SK-N-SH (cell line): ENCODE measurements at regions not wholly inside any gene's neighbourhood (a gene's known extent, or its start where the extent isn't known, plus 50 kb on each side); places are given as distances from the start of the nearest gene placed in this dataset.

ENCODE experiments used
- CTCF ChIA-PET: fragments of 300-600, 350-600 bp; formaldehyde crosslinking; extraction: SDS; loops from one replicate; lab custom pipeline; 2021; lab: Yijun Ruan, JAX
- POLR2A ChIA-PET: fragments of 350-600 bp; sonication (Branson Sonifier 250); formaldehyde crosslinking; extraction: SDS; loops from one replicate; lab custom pipeline; 2020; ENCODE audit warnings: antibody characterized with exemption, inconsistent platforms; lab: Yijun Ruan, JAX
- DNase-seq: peaks from one replicate; pipeline ENCODE4 v3.0.0; 2012
- H2AFZ ChIP-seq: fragments of 200-600 bp; sonication (generic); 2 replicates; pipeline ENCODE4 v1.8.1; 2016; ENCODE audit warnings: antibody characterized with exemption, mild to moderate bottlenecking, low read depth
- H3F3A ChIP-seq: fragments of 200-600 bp; sonication (generic); replicated peaks from 2 replicates; pipeline ENCODE3; 2016; ENCODE audit warnings: antibody characterized with exemption, mild to moderate bottlenecking; ENCODE audit not compliant: insufficient read depth
- H3K27ac ChIP-seq, 2 experiments: fragments of 200-500 bp in 1 of 2; fragments of 200-600 bp in 1 of 2; sonication (Bioruptor generic) in 1 of 2; sonication (generic), shearing (Covaris generic) in 1 of 2; 2 replicates each; pipeline versions ENCODE4 v1.5.1 to v1.6.1; 2014 to 2016; ENCODE audit warnings: low read depth in 2 of 2, inconsistent platforms in 1 of 2, low read length in 1 of 2, mild to moderate bottlenecking in 1 of 2, mixed read lengths in 1 of 2
- H3K27me3 ChIP-seq: fragments of 200-600 bp; sonication (generic), shearing (Covaris generic); 2 replicates; pipeline ENCODE4 v1.6.1; 2016; ENCODE audit warnings: mixed run types; ENCODE audit not compliant: insufficient read depth
- H3K36me3 ChIP-seq, 2 experiments: fragments of 200-500 bp in 1 of 2; fragments of 200-600 bp in 1 of 2; sonication (Bioruptor generic) in 1 of 2; sonication (generic) in 1 of 2; replicated peaks in 1 of 2; 2 replicates each; pipeline versions ENCODE3 to v1.5.1; 2014 to 2016; ENCODE audit warnings: low read length in 1 of 2, mild to moderate bottlenecking in 1 of 2; ENCODE audit not compliant: insufficient read depth in 2 of 2, control insufficient read depth in 1 of 2
- H3K4me1 ChIP-seq, 2 experiments: fragments of 200-500 bp in 1 of 2; fragments of 200-600 bp in 1 of 2; sonication (Bioruptor generic) in 1 of 2; sonication (generic), shearing (Covaris generic) in 1 of 2; 2 replicates each; pipeline versions ENCODE4 v1.5.1 to v1.6.1; 2014 to 2016; ENCODE audit warnings: low read depth in 1 of 2, low read length in 1 of 2, mixed run types in 1 of 2; ENCODE audit not compliant: insufficient read depth in 2 of 2, control insufficient read depth in 1 of 2
- H3K4me2 ChIP-seq: fragments of 200-600 bp; sonication (generic), shearing (Covaris generic); 2 replicates; pipeline ENCODE4 v1.6.1; 2017; ENCODE audit warnings: mixed run types
- H3K4me3 ChIP-seq, 2 experiments: fragments of 200-500 bp in 1 of 2; fragments of 200-600 bp in 1 of 2; sonication (Bioruptor generic) in 1 of 2; sonication (generic), shearing (Covaris generic) in 1 of 2; 2 replicates each; pipeline versions ENCODE4 v1.5.1 to v1.8.1; 2014 to 2016; ENCODE audit warnings: low read depth in 2 of 2, inconsistent platforms in 1 of 2, low read length in 1 of 2, mild to moderate bottlenecking in 1 of 2, mixed read lengths in 1 of 2, moderate library complexity in 1 of 2
- H3K79me2 ChIP-seq: fragments of 200-600 bp; sonication (generic); 2 replicates; pipeline ENCODE4 v1.8.1; 2017; ENCODE audit warnings: mild to moderate bottlenecking; ENCODE audit not compliant: insufficient read depth
- H3K9ac ChIP-seq: fragments of 200-600 bp; sonication (generic); 2 replicates; pipeline ENCODE4 v1.6.1; 2017; ENCODE audit warnings: mixed run types
- H3K9me2 ChIP-seq: fragments of 200-600 bp; sonication (generic); 2 replicates; pipeline ENCODE4 v1.6.1; 2017; ENCODE audit warnings: mixed run types
- H3K9me3 ChIP-seq: fragments of 200-600 bp; sonication (generic); 2 replicates; pipeline ENCODE4 v1.6.1; 2017; ENCODE audit warnings: mixed run types, mild to moderate bottlenecking, moderate library complexity
- H4K20me1 ChIP-seq: fragments of 200-600 bp; sonication (generic); 2 replicates; pipeline ENCODE4 v1.6.1; 2017; ENCODE audit warnings: mild to moderate bottlenecking, mixed run types; ENCODE audit not compliant: insufficient read depth
- ELF1 ChIP-seq: IDR thresholded peaks from 2 replicates; pipeline ENCODE4 v1.4.0; 2012
- EP300 ChIP-seq, 2 experiments: IDR thresholded peaks; 2 replicates each; pipeline versions ENCODE4 v1.4.0 to v1.6.1; 2012; ENCODE audit warnings: borderline replicate concordance in 1 of 2, low read depth in 1 of 2, low read length in 1 of 2
- EZH2phosphoT487 ChIP-seq: fragments of 200-600 bp; sonication (generic); IDR thresholded peaks from 2 replicates; pipeline ENCODE4 v1.6.1; 2017; ENCODE audit warnings: low read depth, mixed run types, mild to moderate bottlenecking, antibody characterized with exemption, moderate library complexity, borderline replicate concordance
- GABPA ChIP-seq: IDR thresholded peaks from 2 replicates; pipeline ENCODE4 v1.4.0; 2012; ENCODE audit warnings: low read depth, mild to moderate bottlenecking
- GATA2 ChIP-seq: sonication (generic); formaldehyde crosslinking; IDR thresholded peaks from 2 replicates; pipeline ENCODE4 v1.5.0; 2020; ENCODE audit warnings: mild to moderate bottlenecking, missing genetic modification reagents
- MEF2A ChIP-seq: IDR thresholded peaks from 2 replicates; pipeline ENCODE4 v1.4.0; 2012; ENCODE audit warnings: low read depth, borderline replicate concordance
- MXI1 ChIP-seq: IDR thresholded peaks from 2 replicates; pipeline ENCODE4 v1.6.1; 2012; ENCODE audit warnings: mild to moderate bottlenecking, low read depth, low read length, improper control_type of control experiment
- RFX5 ChIP-seq: IDR thresholded peaks from 2 replicates; pipeline ENCODE4 v1.6.1; 2012; ENCODE audit warnings: mild to moderate bottlenecking, improper control_type of control experiment, low read length
- SMC3 ChIP-seq: IDR thresholded peaks from 2 replicates; pipeline ENCODE4 v1.6.1; 2012; ENCODE audit warnings: low read depth, low read length, improper control_type of control experiment
- YY1 ChIP-seq: IDR thresholded peaks from 2 replicates; pipeline ENCODE4 v1.4.0; 2012; ENCODE audit warnings: low read depth, mild to moderate bottlenecking
- WGBS: methylation state at CpG from one replicate; pipeline ENCODE4 v1.1.6; 2017; ENCODE audit warnings: low lambda C conversion rate; 5-methylcytosine and 5-hydroxymethylcytosine counted together
- TF ChIP-seq, protein P1 (sequence below): IDR thresholded peaks from 2 replicates; pipeline ENCODE4 v1.4.0; 2012; ENCODE audit warnings: low read depth
- TF ChIP-seq, protein P2 (sequence below): IDR thresholded peaks from 2 replicates; pipeline ENCODE4 v1.4.0; 2012; ENCODE audit warnings: low read depth, borderline replicate concordance
- TF ChIP-seq, protein P3 (sequence below): fragments of 150-350 bp; IDR thresholded peaks from 2 replicates; pipeline ENCODE4 v1.6.1; 2017; ENCODE audit warnings: antibody characterized with exemption, low read length, low read depth, borderline replicate concordance

DNA sequence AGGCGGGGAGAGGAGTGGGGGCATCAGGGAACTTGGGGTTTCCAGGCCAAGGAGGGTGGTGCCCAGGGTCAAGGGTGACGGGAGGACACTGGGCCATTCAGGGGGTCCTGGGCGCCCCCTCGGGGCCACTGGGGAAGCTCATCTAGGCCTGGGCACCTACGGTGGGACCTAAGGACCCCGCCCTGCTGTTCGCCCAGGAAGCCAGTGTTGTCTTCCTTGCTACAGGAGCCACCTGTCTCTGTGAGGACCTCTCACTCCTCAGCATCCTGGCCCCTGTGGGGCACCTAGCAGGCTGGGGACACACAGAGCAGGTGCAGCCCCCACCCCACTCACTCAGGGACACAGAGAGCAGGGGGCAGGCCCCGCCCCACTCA, 191.6 kb downstream of the IGLL1 start:
- CTCF ChIA-PET, result interaction anchor here (1.4 to 2.3 kb wide), 2 partner anchors 15 to 431 kb away, joined by 3 to 9 read pairs; no protein-coding TSS in a partner anchor

DNA sequence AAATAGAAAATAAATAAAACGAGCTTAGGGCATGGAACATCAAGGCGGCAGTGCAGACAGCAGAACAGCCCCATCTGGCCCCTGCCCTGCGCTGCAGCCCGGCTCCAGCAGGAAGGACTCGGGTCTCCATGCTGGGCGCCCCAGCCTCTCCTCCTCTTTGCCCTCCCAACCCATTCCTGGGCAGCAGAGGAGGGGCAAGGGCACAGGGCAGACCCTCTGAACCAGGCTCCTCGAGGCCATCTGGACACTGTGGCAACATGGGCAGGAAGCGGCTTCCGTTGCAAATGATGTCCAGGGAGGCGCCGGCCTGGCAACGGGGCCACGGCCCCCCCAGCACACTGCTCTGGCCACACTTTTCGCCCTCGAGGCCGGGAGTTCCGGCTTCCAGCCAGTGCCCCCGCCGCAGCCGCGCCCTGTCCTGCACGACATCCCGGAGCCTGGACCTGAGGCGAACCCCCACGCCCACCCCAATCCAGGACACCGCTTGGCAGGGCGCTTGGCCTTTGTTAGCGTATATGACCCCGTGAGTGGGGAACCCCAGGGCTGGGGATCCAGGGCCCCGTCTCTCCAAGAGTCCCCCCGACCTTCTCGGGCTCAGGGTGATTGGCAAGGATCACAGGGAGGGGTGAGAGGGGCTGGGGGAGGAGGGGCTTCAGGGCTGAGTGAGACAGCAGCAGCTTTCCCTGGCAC, 192.1 kb downstream of the IGLL1 start:
- H3K36me3 ChIP-seq, result no peaks in the 10 kb centered on the region
- H3K9me3 ChIP-seq, result no peaks in the 10 kb centered on the region
- ChIA-PET CTCF (interaction anchor here (0.7 to 2.3 kb wide), 7 partner anchors 15 to 430 kb away, joined by 3 to 9 read pairs (median 3); no protein-coding TSS in a partner anchor), POLR2A (no interaction called here)
- H3K4me1 ChIP-seq, result peaks cover 0 to 10% of the 10 kb centered on the region in 2 experiments; a peak in 1 of 4 replicates
- H4K20me1 ChIP-seq, result no peaks in the 10 kb centered on the region
- no peaks in the 10 kb centered on the region for H3K79me2 ChIP-seq
- H3K4me3 ChIP-seq, result no peak overlapping the region
- no peak overlapping the region for H2AFZ ChIP-seq
- H3K9ac ChIP-seq, result no peak overlapping the region
- TF ChIP-seq GABPA, result no peak
- TF ChIP-seq SMC3, result no peak
- no peak for TF ChIP-seq ELF1
- TF ChIP-seq YY1, result no peak
- TF ChIP-seq, protein P1, sequence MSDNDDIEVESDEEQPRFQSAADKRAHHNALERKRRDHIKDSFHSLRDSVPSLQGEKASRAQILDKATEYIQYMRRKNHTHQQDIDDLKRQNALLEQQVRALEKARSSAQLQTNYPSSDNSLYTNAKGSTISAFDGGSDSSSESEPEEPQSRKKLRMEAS, result no peak
- no peak for TF ChIP-seq GATA2 (CRISPR knock-in tag)
- TF ChIP-seq MXI1, result no peak
- TF ChIP-seq MEF2A, result no peak
- TF ChIP-seq, protein P2, sequence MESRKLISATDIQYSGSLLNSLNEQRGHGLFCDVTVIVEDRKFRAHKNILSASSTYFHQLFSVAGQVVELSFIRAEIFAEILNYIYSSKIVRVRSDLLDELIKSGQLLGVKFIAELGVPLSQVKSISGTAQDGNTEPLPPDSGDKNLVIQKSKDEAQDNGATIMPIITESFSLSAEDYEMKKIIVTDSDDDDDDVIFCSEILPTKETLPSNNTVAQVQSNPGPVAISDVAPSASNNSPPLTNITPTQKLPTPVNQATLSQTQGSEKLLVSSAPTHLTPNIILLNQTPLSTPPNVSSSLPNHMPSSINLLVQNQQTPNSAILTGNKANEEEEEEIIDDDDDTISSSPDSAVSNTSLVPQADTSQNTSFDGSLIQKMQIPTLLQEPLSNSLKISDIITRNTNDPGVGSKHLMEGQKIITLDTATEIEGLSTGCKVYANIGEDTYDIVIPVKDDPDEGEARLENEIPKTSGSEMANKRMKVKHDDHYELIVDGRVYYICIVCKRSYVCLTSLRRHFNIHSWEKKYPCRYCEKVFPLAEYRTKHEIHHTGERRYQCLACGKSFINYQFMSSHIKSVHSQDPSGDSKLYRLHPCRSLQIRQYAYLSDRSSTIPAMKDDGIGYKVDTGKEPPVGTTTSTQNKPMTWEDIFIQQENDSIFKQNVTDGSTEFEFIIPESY, result no peak
- H3K9me2 ChIP-seq, result no peaks in the 10 kb centered on the region
- no peak for DNase-seq
- 75% methylated on average over 6 of the region's 32 CpGs for WGBS
- no peak overlapping the region for H3K4me2 ChIP-seq
- H3K27ac ChIP-seq, result no peak overlapping the region
- no peaks in the 10 kb centered on the region for H3F3A ChIP-seq
- no peaks in the 10 kb centered on the region for H3K27me3 ChIP-seq

More for the DNA sequence above, 191.6 kb downstream of the IGLL1 start:
- Histone ChIP-seq H3K27ac (no peak overlapping the region), H3K9me2 (no peaks in the 10 kb centered on the region), H3K4me1 (peaks cover 0 to 8% of the 10 kb centered on the region in 2 experiments; a peak in 1 of 4 replicates), H3K4me3 (no peak overlapping the region), H3K4me2 (no peak overlapping the region), H4K20me1 (no peaks in the 10 kb centered on the region), H3K9me3 (no peaks in the 10 kb centered on the region), H3K36me3 (no peaks in the 10 kb centered on the region), H2AFZ (no peak overlapping the region), H3K79me2 (no peaks in the 10 kb centered on the region), H3K9ac (no peak overlapping the region), H3K27me3 (no peaks in the 10 kb centered on the region), H3F3A (no peaks in the 10 kb centered on the region)
- WGBS, result 100% methylated on average over 2 of the region's 8 CpGs
- TF ChIP-seq EZH2phosphoT487, result no peak
- no peak for TF ChIP-seq RFX5
- TF ChIP-seq, protein P3, sequence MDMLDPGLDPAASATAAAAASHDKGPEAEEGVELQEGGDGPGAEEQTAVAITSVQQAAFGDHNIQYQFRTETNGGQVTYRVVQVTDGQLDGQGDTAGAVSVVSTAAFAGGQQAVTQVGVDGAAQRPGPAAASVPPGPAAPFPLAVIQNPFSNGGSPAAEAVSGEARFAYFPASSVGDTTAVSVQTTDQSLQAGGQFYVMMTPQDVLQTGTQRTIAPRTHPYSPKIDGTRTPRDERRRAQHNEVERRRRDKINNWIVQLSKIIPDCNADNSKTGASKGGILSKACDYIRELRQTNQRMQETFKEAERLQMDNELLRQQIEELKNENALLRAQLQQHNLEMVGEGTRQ, result no peak
- no peak for TF ChIP-seq GABPA
- TF ChIP-seq EP300 (IDR thresholded peaks at IDR 0.05; ENCODE audit: borderline replicate concordance in 1 of 2, low read depth in 1 of 2, low read length in 1 of 2), result no peak
- POLR2A ChIA-PET, result no interaction called here
- no peak for DNase-seq
